HG02885 (cell line): ENCODE measurements at regions not wholly inside any gene's neighbourhood (a gene's known extent, or its start where the extent isn't known, plus 50 kb on each side); places are given as distances from the start of the nearest gene placed in this dataset.
A peak's percentile ranks its signal among the peaks of the same experiment; 100 is the strongest.

ENCODE experiments used
- ATAC-seq: cut with Tn5 transposase; IDR thresholded peaks from one replicate; pipeline ENCODE4 v1.9.1; 2021; ENCODE audit warnings: mild to moderate bottlenecking; ENCODE audit not compliant: unreplicated experiment, poor library complexity

GRCh38 chr11:16685914-16686313, 52.5 kb upstream of the C11orf58 start:
- no peak for ATAC-seq

- no peak for ATAC-seq
Measured at GRCh38 chr11:16678466-16679116, 59.9 kb upstream of the C11orf58 start.

- no peak for ATAC-seq
Measured at GRCh38 chr11:16669799-16670415, 68.5 kb upstream of the C11orf58 start.

GRCh38 chr11:16632295-16633200, 105.9 kb upstream of the C11orf58 start:
- ATAC-seq, result peak; percentile 82

DNA sequence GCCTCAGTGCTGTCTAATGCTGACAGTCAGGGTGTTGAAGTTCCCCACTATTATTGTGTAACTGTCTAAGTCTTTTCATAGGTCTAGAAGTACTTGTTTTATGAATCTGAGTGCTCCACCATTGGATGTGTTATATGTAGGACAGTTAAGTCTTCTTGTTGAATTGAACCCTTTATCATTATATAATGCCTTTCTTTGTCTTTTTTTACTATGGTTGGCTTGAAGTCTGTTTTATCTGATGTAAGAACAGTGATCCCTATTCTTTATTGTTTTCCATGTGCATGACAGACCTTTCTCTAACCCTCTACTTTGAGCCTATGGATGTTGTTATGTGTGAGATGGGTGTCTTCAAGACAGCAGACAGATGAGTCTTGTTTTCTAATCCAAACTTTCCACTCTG, 107.8 kb upstream of the C11orf58 start:
- no peak for ATAC-seq

GRCh38 chr11:16618431-16618830, 120.0 kb upstream of the C11orf58 start:
- no peak for ATAC-seq

GRCh38 chr11:16615480-16615879, 123.0 kb upstream of the C11orf58 start:
- no peak for ATAC-seq

DNA sequence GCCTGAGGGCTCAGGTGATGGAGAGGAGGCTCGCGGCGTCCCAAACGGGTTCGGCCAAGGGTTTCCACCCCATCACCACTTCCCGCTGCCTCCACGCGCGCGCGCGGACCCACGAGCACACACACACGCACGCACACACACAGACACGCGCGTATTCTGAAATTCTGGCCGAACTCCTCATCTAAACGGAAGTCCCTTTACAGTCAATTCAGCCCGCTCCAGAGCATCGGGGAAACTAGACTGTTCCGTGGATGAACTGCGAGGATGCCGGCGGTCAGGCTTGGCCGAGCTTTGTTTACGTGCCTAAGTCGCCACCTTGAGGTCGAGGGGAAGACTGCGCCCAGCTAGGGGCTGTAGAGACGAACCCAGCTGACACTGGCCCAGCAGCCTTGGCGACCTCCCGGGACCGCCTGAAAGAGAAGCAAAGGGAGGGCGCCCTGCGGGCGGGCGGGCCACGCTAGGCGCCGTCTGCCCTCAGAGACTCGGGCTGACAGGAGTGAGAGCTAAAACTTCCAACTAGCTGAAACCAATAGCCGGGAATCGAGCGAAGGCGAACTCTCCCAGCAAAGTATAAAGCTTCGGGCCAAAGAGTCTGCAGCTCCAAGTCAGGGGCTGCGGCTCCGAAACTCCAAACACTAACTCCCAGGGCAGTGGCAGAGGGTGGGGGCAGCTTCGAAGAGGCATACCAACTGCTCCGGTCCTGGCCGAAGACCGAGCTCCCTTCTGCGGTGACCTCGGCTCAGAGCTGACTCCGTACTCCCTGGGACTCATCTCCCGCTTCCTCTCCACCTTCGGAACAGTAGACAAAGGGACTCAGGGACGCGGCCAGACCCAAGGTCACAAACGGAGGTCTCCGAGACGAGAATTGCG, 124.7 kb upstream of the C11orf58 start:
- peak; percentile 100 for ATAC-seq

- ATAC-seq, result peak; percentile 2
Measured at GRCh38 chr11:16613262-16613511, 125.3 kb upstream of the C11orf58 start.

GRCh38 chr11:16612566-16613261, 125.7 kb upstream of the C11orf58 start:
- ATAC-seq, result no peak

DNA sequence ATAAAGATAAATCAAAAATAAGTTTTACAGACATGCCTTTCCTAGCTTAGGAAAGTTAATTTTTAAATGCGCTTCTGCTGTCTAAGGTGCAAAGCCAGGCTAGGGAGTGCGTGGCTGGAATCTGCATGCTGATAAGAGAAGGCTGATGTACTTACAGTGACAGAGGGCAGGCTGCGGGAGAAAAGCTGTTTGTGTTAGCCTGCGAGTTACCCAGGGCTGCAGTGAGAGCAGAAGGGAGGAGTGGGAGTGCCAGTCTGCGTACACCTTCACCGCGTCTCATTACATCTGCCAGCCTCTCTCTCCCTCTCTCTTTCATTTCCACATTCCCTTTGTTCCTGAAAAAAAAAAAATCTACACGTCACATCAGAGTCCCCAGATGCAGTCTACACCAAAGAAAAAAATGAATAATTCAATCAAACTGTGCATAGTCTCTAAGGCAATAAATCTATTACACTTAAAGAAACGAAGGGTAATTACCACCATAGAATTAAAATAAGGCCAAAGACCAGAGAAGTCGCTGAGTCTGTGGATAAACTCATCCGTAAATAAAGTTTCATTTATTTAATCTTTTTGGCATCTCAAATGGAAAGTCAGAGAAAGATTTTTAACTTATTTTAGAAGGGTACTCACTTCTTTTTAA, 126.4 kb upstream of the C11orf58 start:
- ATAC-seq, result no peak

- ATAC-seq, result no peak
Measured at GRCh38 chr11:16611401-16611921, 127.0 kb upstream of the C11orf58 start.

DNA sequence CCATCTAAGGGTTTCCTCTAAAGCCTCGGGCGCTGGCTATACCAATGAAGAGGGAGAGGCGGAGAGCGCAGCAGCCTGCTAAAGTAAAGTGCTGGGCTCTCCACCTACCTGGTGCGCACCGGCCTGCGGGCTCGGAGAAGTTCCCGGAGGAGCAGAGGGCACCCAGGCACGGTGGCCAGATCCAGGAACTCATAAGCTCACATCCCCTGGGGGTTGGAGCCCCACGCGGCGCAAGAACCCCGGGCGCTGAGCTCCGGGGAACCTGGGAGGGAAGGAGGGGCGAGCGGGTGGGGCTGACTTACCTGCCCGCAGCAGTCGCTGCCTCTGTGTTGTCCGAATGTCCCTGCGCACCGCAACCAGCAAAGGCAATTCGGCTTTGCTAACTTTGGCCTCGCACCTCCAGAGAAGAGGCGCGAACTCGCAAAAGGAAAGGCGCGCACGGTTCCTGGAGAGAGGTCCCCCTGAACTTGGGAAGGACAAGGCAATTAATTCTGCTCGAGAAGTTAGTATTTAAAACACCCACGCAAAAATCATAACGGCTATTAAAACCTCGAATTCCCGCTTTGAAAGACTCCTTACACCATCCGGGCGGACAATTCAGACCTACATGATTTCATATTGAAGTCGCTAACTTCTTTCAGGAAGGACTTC, 127.6 kb upstream of the C11orf58 start:
- ATAC-seq, result no peak

- ATAC-seq, result no peak
Measured at GRCh38 chr11:16610213-16610737, 128.2 kb upstream of the C11orf58 start.

- no peak for ATAC-seq
Measured at GRCh38 chr11:16609769-16610168, 128.7 kb upstream of the C11orf58 start.

DNA sequence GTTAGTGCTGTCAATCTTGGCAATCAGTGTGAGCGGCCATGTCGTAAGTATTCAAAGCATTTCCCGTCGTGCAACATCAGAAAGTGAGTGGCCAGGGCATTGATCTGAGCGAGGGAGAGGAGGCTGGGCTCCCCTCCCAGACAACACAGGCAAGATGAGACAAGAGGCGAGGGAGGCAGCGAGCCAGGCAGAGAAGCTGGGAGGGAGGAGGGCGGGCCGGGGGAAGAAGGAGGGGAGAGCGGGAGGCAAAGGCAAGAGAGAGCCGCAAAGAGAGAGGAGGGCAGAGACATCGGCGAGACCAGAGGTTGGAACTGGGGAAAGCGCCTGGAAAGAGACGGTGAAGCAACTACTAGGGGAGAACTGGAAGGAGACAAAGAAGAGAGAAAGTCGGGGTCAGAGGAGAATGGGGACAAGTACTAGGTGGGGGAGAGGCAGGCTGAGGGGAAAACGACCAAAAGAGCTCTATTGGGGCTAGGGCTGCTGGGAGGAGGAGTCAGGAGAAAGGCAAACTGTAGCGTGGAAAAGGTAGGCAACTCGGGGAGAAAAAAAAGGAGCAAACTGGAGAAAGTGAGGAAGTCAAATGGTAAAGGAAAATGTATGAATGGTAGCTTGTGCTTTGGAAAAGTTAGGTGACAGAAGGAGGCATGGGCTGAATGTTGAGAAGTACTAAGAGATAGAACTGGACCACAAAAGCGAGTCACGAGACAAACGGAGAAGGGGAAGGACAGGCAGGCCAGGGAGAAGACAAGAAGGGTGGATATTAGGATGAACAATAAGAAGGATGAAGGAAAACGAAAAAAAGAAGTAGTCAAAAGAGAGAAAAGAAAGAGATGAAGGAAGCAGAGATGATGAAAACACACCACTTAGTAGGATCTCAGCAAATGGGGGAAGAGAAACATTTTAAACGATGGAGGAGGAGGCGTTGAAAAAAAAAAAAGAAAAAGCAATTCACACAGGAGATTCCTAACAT, 130.5 kb upstream of the C11orf58 start:
- ATAC-seq, result no peak
